ENCODE measurements at regions not wholly inside any gene's neighbourhood (a gene's known extent, or its start where the extent isn't known, plus 50 kb on each side); places are given as distances from the start of the nearest gene placed in this dataset.

- peak in 1 of 2 donors; percentile 15 for DNase-seq
- no peaks in the 10 kb centered on the region for H3K36me3 ChIP-seq
Measured at GRCh38 chr18:51614967-51615571, 417.6 kb upstream of the MEX3C start.

GRCh38 chr18:51617167-51617566 lies 419.7 kb upstream of the MEX3C start:
- no peak for TF ChIP-seq CTCF (IDR thresholded peaks at IDR 0.05)
- no peak for TF ChIP-seq POLR2A (IDR thresholded peaks at IDR 0.05)
- intact Hi-C loops (cut with DNase I; ENCODE audit: low total_unique reads): no loop called here
- Histone ChIP-seq H3K9me3 (no peaks in the 10 kb centered on the region), H3K4me1 (no peaks in the 10 kb centered on the region), H3K27me3 (no peaks in the 10 kb centered on the region), H3K4me3 (no peak overlapping the region), H3K36me3 (no peaks in the 10 kb centered on the region), H3K27ac (no peak overlapping the region)
- no peak for DNase-seq

More at GRCh38 chr18:51614967-51615571, 417.6 kb upstream of the MEX3C start:
- H3K4me3 ChIP-seq: no peak overlapping the region
- intact Hi-C loops (cut with DNase I; ENCODE audit: low total_unique reads): no loop called here
- H3K27ac ChIP-seq: no peak overlapping the region
- no peaks in the 10 kb centered on the region for H3K4me1 ChIP-seq
- H3K9me3 ChIP-seq: no peaks in the 10 kb centered on the region
- TF ChIP-seq CTCF (IDR thresholded peaks at IDR 0.05) (no peak), POLR2A (IDR thresholded peaks at IDR 0.05) (no peak)
- H3K27me3 ChIP-seq: no peaks in the 10 kb centered on the region

- H3K36me3 ChIP-seq: no peaks in the 10 kb centered on the region
- H3K9me3 ChIP-seq: no peaks in the 10 kb centered on the region
- TF ChIP-seq CTCF (IDR thresholded peaks at IDR 0.05): no peak
- no peaks in the 10 kb centered on the region for H3K4me1 ChIP-seq
- H3K4me3 ChIP-seq: no peak overlapping the region
- intact Hi-C loops (cut with DNase I; ENCODE audit: low total_unique reads): no loop called here
- no peak for DNase-seq
- H3K27me3 ChIP-seq: no peaks in the 10 kb centered on the region
- H3K27ac ChIP-seq: no peak overlapping the region
Measured at GRCh38 chr18:51617572-51618260, 420.2 kb upstream of the MEX3C start.

- TF ChIP-seq POLR2A (IDR thresholded peaks at IDR 0.05) (no peak), CTCF (IDR thresholded peaks at IDR 0.05) (no peak)
Measured at GRCh38 chr18:51619283-51619682, 421.8 kb upstream of the MEX3C start.

GRCh38 chr18:51621113-51621863 lies 423.8 kb upstream of the MEX3C start:
- DNase-seq: no peak

More at GRCh38 chr18:51619283-51619682, 421.8 kb upstream of the MEX3C start:
- no peak for DNase-seq
- Histone ChIP-seq H3K27me3 (no peaks in the 10 kb centered on the region), H3K4me1 (no peaks in the 10 kb centered on the region), H3K27ac (no peak overlapping the region), H3K9me3 (no peaks in the 10 kb centered on the region), H3K4me3 (no peak overlapping the region), H3K36me3 (no peaks in the 10 kb centered on the region)
- intact Hi-C loops (cut with DNase I; ENCODE audit: low total_unique reads): no loop called here

More at GRCh38 chr18:51621113-51621863, 423.8 kb upstream of the MEX3C start:
- no peaks in the 10 kb centered on the region for H3K9me3 ChIP-seq
- H3K4me1 ChIP-seq: no peaks in the 10 kb centered on the region
- TF ChIP-seq CTCF (IDR thresholded peaks at IDR 0.05) (peak in 3 of 4 experiments; percentile 9 to 44 (median 14)), POLR2A (IDR thresholded peaks at IDR 0.05) (no peak)
- no peak overlapping the region for H3K4me3 ChIP-seq
- no peaks in the 10 kb centered on the region for H3K36me3 ChIP-seq
- intact Hi-C loops (cut with DNase I; ENCODE audit: low total_unique reads): no loop called here
- no peaks in the 10 kb centered on the region for H3K27me3 ChIP-seq
- H3K27ac ChIP-seq: no peak overlapping the region

Measured in uterus (tissue), 3 donors.